ENCODE measurements at regions not wholly inside any gene's neighbourhood (a gene's known extent, or its start where the extent isn't known, plus 50 kb on each side); places are given as distances from the start of the nearest gene placed in this dataset.

GRCh38 chr9:87127978-87128614, 180.8 kb upstream of the GAS1 start:
- TF ChIP-seq, protein P1, sequence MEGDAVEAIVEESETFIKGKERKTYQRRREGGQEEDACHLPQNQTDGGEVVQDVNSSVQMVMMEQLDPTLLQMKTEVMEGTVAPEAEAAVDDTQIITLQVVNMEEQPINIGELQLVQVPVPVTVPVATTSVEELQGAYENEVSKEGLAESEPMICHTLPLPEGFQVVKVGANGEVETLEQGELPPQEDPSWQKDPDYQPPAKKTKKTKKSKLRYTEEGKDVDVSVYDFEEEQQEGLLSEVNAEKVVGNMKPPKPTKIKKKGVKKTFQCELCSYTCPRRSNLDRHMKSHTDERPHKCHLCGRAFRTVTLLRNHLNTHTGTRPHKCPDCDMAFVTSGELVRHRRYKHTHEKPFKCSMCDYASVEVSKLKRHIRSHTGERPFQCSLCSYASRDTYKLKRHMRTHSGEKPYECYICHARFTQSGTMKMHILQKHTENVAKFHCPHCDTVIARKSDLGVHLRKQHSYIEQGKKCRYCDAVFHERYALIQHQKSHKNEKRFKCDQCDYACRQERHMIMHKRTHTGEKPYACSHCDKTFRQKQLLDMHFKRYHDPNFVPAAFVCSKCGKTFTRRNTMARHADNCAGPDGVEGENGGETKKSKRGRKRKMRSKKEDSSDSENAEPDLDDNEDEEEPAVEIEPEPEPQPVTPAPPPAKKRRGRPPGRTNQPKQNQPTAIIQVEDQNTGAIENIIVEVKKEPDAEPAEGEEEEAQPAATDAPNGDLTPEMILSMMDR (IDR thresholded peaks at IDR 0.05; ENCODE audit: low read depth, low read length, poor library complexity, severe bottlenecking), result no peak
- TF ChIP-seq EZH2phosphoT487 (IDR thresholded peaks at IDR 0.05; ENCODE audit: borderline replicate concordance, low read length), result no peak

All from DOHH2 (cell line).